Activated CD8-positive, alpha-beta memory T cell treated with anti-CD3 and anti-CD28 coated beads, Interleukin-2, amount 50 U/mL, for 1 hour (primary cell): ENCODE measurements at regions not wholly inside any gene's neighbourhood (a gene's known extent, or its start where the extent isn't known, plus 50 kb on each side); places are given as distances from the start of the nearest gene placed in this dataset.
"Not testable (repeated sequence)": the region's sequence is repeated elsewhere in the genome, so short reads cannot be mapped to it uniquely, and the experiment has no call there.

Experiments used
- DNase-seq: peaks from one replicate; pipeline ENCODE4 v3.0.0-alpha.2; 2020; ENCODE audit errors: extremely low read depth

- no peak for DNase-seq
Measured at GRCh38 chr13:104967836-104968630, 1567.4 kb downstream of the EFNB2 start.

- DNase-seq = no peak
Measured at GRCh38 chr13:104967376-104967775, 1568.1 kb downstream of the EFNB2 start.

GRCh38 chr13:104962411-104962810 lies 1573.1 kb downstream of the EFNB2 start:
- DNase-seq = no peak

- no peak for DNase-seq
Measured at GRCh38 chr13:104961246-104961645, 1574.2 kb downstream of the EFNB2 start.

GRCh38 chr13:104954210-104954609 lies 1581.3 kb downstream of the EFNB2 start:
- no peak for DNase-seq

GRCh38 chr13:104953588-104953987 lies 1581.9 kb downstream of the EFNB2 start:
- no peak for DNase-seq

GRCh38 chr13:104949840-104950740 lies 1585.4 kb downstream of the EFNB2 start:
- no peak for DNase-seq

GRCh38 chr13:104944176-104944575 lies 1591.3 kb downstream of the EFNB2 start:
- no peak for DNase-seq

- DNase-seq = no peak
Measured at GRCh38 chr13:104943331-104943730, 1592.1 kb downstream of the EFNB2 start.

GRCh38 chr13:104937881-104938280 lies 1597.6 kb downstream of the EFNB2 start:
- no peak for DNase-seq

GRCh38 chr13:104936304-104936703 lies 1599.2 kb downstream of the EFNB2 start:
- no peak for DNase-seq

GRCh38 chr13:104920513-104920912 lies 1614.9 kb downstream of the EFNB2 start:
- DNase-seq = not testable (repeated sequence)

GRCh38 chr13:104920091-104920490 lies 1615.4 kb downstream of the EFNB2 start:
- DNase-seq = no peak

GRCh38 chr13:104900191-104900817 lies 1635.2 kb downstream of the EFNB2 start:
- DNase-seq = no peak

GRCh38 chr13:104898484-104898883 lies 1637.0 kb downstream of the EFNB2 start:
- DNase-seq = no peak

- no peak for DNase-seq
Measured at GRCh38 chr13:104895521-104895920, 1639.9 kb downstream of the EFNB2 start.

GRCh38 chr13:104875038-104875754 lies 1660.3 kb downstream of the EFNB2 start:
- DNase-seq = no peak

GRCh38 chr13:104872153-104872552 lies 1663.3 kb downstream of the EFNB2 start:
- no peak for DNase-seq

- DNase-seq = no peak
Measured at GRCh38 chr13:104871456-104871855, 1664.0 kb downstream of the EFNB2 start.

- no peak for DNase-seq
Measured at GRCh38 chr13:104869501-104869900, 1666.0 kb downstream of the EFNB2 start.

- DNase-seq = no peak
Measured at GRCh38 chr13:104868806-104869205, 1666.7 kb downstream of the EFNB2 start.

GRCh38 chr13:104855581-104855980 lies 1679.9 kb downstream of the EFNB2 start:
- no peak for DNase-seq
